SJCRH30 (cell line): ENCODE measurements at regions not wholly inside any gene's neighbourhood (a gene's known extent, or its start where the extent isn't known, plus 50 kb on each side); places are given as distances from the start of the nearest gene placed in this dataset.

Experiments used
- DNase-seq, 2 experiments: peaks; one replicate each; pipeline ENCODE4 v3.0.0-alpha.2; 2015 to 2020
- H3K27ac ChIP-seq: fragments of 250-450 bp; sonication (Bioruptor Pico); 2 replicates; pipeline ENCODE4 v1.5.1; 2020; ENCODE audit warnings: mild to moderate bottlenecking, moderate library complexity
- H3K27me3 ChIP-seq: fragments of 250-450 bp; sonication (Bioruptor Pico); 2 replicates; pipeline ENCODE4 v1.5.1; 2020; ENCODE audit warnings: mild to moderate bottlenecking, moderate library complexity
- H3K36me3 ChIP-seq: fragments of 250-450 bp; sonication (Bioruptor Pico); 2 replicates; pipeline ENCODE4 v1.5.1; 2020; ENCODE audit warnings: mild to moderate bottlenecking, moderate library complexity
- H3K4me1 ChIP-seq: fragments of 250-450 bp; sonication (Bioruptor Pico); 2 replicates; pipeline ENCODE4 v1.5.1; 2020; ENCODE audit warnings: mild to moderate bottlenecking, moderate library complexity
- H3K4me3 ChIP-seq: fragments of 250-450 bp; sonication (Bioruptor Pico); 2 replicates; pipeline ENCODE4 v1.5.1; 2020; ENCODE audit warnings: mild to moderate bottlenecking, moderate library complexity
- H3K9me3 ChIP-seq: fragments of 250-450 bp; sonication (Bioruptor Pico); replicated peaks from 2 replicates; pipeline ENCODE4 v1.5.1; 2020; ENCODE audit warnings: mild to moderate bottlenecking, moderate library complexity

DNA sequence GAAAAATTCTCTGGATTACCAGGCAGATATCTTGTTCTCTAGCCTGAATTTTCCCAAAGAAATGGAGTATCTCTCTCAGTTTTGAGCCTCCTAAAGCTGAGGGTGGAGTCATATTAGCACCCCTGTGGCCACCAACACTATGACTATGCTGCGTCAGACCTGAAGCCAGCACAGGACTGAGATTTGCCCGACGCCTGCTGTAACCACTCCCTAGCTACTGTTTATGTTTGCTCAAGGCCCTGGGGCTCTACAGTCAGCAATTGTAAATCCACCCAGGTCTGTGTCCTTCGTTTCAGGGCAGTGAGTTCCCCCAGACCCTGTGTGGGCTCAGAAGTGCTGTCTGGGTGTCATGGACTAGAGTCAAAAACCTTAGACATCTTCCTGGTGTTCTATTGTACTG, 61.4 kb downstream of the ZXDA start:
- Histone ChIP-seq H3K27me3 (no peaks in the 10 kb centered on the region), H3K4me1 (no peaks in the 10 kb centered on the region), H3K36me3 (no peaks in the 10 kb centered on the region), H3K27ac (no peak overlapping the region), H3K4me3 (no peak overlapping the region), H3K9me3 (no peaks in the 10 kb centered on the region)
- no peak for DNase-seq

DNA sequence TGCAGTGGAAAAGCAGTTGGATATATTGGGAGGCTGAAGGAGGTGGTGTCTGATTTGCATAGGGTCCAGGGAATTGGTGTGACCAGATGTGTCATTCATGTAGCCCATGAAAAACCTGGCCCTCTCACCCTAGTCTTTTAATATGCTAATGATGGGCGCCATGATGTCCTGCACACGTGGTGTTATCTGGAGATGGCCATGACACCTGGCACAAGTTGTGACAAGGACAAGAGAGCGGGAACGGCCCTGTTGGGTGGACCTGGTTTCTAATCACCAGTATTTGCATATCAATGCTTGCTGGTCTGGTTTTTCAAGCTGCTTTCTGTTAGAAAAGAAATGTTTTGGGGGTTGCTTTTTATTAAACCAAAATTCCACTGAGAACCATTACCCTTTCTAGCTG, 87.4 kb downstream of the ZXDA start:
- Histone ChIP-seq H3K27ac (no peak overlapping the region), H3K9me3 (no peaks in the 10 kb centered on the region), H3K36me3 (no peaks in the 10 kb centered on the region), H3K4me1 (no peaks in the 10 kb centered on the region), H3K27me3 (no peaks in the 10 kb centered on the region), H3K4me3 (no peak overlapping the region)
- DNase-seq: no peak

DNA sequence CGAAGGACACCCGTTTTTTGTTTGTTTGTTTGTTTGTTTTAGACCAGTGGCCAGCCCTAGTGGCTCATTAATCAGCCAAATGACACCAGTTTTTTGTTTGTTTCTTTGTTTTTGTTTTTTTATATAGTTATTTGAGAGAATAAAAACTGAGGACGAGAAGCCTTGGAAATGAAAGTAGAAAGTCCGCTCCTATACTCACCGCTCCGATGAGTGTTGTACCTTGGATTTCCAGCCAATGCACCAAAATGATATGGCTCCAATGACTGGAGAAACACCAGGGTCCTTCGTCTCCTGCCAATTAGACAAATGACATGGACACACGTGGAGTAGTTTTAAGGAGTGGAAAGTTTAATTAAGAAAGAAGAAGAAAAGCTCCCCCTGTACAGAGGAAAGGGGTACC, 87.9 kb downstream of the ZXDA start:
- H3K9me3 ChIP-seq: no peaks in the 10 kb centered on the region
- H3K36me3 ChIP-seq: no peaks in the 10 kb centered on the region
- no peak overlapping the region for H3K27ac ChIP-seq
- no peaks in the 10 kb centered on the region for H3K4me1 ChIP-seq
- H3K4me3 ChIP-seq: no peak overlapping the region
- no peak for DNase-seq
- H3K27me3 ChIP-seq: no peaks in the 10 kb centered on the region

DNA sequence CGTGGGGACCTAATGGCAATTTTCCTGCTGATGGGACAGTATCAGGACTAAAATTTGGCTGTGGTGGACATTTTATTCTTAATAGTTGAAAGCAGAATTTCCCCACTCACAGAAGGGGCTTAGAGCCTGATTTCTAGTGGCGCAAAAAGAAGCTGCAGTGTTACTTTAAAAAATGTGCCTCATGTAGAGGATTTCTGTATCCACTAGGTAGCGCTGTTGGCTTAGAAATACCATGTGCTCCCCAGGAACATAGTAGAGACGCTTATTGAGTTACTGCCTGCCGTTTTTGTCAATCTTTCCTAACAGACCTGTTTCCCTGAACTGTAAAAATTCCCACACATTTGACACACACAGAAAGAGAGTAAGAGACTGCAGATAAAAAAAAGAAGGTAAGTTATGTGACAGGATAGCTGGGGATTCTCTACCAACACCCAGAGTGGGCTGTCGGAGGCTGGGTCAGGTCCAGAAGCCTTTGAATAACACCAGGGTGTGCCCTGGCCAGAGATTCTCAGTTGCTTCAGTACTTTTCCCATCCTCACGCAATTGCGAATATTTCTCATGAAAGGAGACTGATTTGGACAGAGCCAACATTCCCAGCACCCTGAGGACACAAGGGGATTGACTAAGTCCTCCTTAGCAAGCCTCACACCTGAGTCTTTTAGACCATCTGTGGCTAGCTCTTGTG, 88.4 kb downstream of the ZXDA start:
- Histone ChIP-seq H3K9me3 (no peaks in the 10 kb centered on the region), H3K4me3 (no peak overlapping the region), H3K27ac (no peak overlapping the region), H3K4me1 (no peaks in the 10 kb centered on the region), H3K36me3 (no peaks in the 10 kb centered on the region), H3K27me3 (no peaks in the 10 kb centered on the region)
- DNase-seq: peak; percentile 10 to 64

DNA sequence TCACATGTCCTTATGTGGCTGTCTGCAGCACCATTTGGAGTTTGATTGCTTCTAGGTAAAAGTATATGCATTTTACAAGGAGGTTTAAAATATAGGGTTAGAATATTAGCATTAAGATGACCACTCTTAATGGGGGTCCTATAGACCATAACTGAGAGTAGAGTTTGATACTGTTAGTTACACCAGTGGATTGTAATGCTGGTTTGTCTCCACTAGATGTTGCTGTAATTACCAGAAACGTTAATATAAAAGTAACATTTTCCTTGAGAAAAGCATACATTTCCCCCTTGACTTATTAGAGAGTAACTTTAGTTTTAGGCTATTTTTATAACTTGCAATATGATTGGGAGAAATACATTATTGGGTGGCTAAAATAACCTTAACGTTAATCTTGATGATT, 93.0 kb downstream of the ZXDA start:
- DNase-seq: peak in 1 of 2 experiments; percentile 6
- Histone ChIP-seq H3K9me3 (no peaks in the 10 kb centered on the region), H3K36me3 (no peaks in the 10 kb centered on the region), H3K27ac (no peak overlapping the region), H3K27me3 (no peaks in the 10 kb centered on the region), H3K4me3 (no peak overlapping the region), H3K4me1 (no peaks in the 10 kb centered on the region)

DNA sequence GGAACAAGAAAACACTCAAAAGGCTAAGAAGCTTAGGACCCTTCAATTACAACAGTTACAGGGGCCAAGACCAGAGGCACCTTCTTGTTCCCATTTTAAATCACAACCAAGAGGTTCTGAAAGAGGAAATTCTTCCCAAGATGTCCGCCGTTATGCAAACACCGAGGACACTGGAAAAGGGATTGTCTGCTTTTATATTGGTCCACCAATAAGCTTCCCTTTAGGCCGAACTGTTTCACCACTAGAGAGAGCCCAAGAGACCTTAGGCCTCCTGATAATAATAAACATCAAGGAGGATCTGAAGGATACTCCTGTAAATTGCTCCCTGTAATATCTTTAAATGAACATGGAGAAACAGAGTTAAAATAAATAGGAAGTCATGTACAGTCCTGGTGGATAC, 92.6 kb upstream of the NLRP2B start:
- H3K4me1 ChIP-seq: no peaks in the 10 kb centered on the region
- no peaks in the 10 kb centered on the region for H3K9me3 ChIP-seq
- peak; percentile 6 to 28 for DNase-seq
- no peak overlapping the region for H3K4me3 ChIP-seq
- no peaks in the 10 kb centered on the region for H3K36me3 ChIP-seq
- no peak overlapping the region for H3K27ac ChIP-seq
- H3K27me3 ChIP-seq: no peaks in the 10 kb centered on the region

DNA sequence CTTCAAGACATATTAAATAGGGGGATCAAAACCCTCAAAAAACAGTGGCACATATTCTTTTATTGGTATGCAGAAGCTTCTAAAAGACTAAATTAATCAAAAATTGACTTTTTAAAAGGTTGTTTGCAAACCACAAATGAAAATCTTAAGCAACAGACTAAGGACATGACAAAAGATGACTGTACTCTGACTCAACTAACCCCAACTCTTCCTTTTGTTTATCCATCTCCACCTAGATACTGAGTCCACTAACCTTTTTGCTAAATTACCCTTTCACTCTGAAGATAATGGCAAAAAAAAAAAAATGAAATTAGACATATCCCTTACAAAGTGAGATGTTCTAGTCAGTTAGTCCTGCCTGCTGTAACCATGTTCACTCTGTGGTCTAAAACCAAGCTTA, 91.6 kb upstream of the NLRP2B start:
- H3K4me3 ChIP-seq: no peak overlapping the region
- no peaks in the 10 kb centered on the region for H3K9me3 ChIP-seq
- no peaks in the 10 kb centered on the region for H3K27me3 ChIP-seq
- DNase-seq: no peak
- H3K4me1 ChIP-seq: no peaks in the 10 kb centered on the region
- H3K36me3 ChIP-seq: no peaks in the 10 kb centered on the region
- no peak overlapping the region for H3K27ac ChIP-seq

DNA sequence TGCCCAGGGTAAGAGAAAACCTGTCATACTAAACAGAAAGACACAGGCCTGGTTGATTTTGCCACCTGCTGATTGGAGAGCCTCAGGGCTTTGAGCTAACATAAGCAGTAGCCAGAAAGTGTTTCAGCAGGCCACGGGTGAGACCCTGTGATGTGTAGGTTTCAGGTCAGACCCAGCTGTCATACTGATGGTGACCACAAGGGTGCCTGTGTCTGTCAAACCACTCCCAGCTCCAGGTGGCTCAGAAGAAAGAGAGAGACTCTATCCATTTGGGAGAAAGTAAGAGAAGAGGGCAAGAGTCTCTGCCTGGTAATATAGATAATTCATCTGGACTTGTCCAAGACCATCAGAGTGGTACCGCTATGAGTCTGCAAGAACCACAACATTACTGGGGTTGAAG, 72.8 kb upstream of the NLRP2B start:
- no peak overlapping the region for H3K27ac ChIP-seq
- no peaks in the 10 kb centered on the region for H3K27me3 ChIP-seq
- DNase-seq: peak in 1 of 2 experiments; percentile 2
- H3K36me3 ChIP-seq: no peaks in the 10 kb centered on the region
- H3K4me1 ChIP-seq: no peaks in the 10 kb centered on the region
- no peaks in the 10 kb centered on the region for H3K9me3 ChIP-seq
- no peak overlapping the region for H3K4me3 ChIP-seq

DNA sequence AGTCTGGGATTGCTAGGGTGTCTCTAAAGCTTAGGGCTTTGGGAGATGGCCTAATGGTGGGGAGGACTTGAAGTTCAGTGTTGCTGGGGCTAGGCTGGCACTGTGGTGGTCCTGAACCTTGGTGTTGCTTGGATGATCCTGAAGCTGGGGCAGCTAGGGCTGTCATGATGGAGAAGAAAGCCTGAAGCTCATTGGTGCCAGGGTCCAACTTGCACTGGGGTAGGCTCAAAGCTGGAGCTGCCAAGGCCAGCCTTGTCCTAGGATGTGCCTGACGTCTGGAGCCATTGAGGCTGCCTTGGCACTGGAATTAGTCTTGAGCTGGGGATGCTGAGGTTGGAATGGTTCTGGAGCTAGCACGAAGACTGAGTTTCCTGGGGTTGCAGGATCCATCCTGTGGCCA, 61.0 kb upstream of the NLRP2B start:
- Histone ChIP-seq H3K4me3 (no peak overlapping the region), H3K27ac (no peak overlapping the region), H3K36me3 (no peaks in the 10 kb centered on the region), H3K27me3 (no peaks in the 10 kb centered on the region), H3K9me3 (no peaks in the 10 kb centered on the region), H3K4me1 (no peaks in the 10 kb centered on the region)
- DNase-seq: no peak

DNA sequence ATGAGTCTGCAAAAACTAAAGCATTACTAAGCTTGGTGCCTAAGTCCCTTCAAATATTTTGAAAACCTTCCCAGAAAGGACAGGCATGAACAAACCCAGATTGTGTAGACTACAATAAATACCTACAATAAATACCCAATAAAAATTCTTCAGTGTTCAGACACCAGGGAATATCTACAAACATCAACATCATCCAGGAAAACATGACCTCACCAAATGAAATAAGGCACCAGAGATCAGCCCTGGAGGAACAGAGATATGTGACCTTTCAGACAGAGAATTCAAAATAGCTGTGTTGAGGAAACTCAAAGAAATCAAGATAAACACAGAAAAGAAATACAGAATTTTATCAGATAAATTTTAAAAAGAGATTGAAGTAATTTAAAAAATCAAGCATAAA, 57.8 kb upstream of the NLRP2B start:
- Histone ChIP-seq H3K9me3 (no peaks in the 10 kb centered on the region), H3K4me3 (no peak overlapping the region), H3K27ac (no peak overlapping the region), H3K36me3 (no peaks in the 10 kb centered on the region), H3K27me3 (no peaks in the 10 kb centered on the region), H3K4me1 (no peaks in the 10 kb centered on the region)
- no peak for DNase-seq
